WTC11 (cell line): ENCODE measurements at regions not wholly inside any gene's neighbourhood (a gene's known extent, or its start where the extent isn't known, plus 50 kb on each side); places are given as distances from the start of the nearest gene placed in this dataset.

Experiments used
- ARID4B ChIP-seq: sonication (generic); formaldehyde crosslinking; IDR thresholded peaks from 2 replicates; pipeline ENCODE4 v1.8.0; 2023; ENCODE audit warnings: missing genetic modification reagents, mild to moderate bottlenecking, borderline replicate concordance
- ATF2 ChIP-seq: sonication (generic); formaldehyde crosslinking; IDR thresholded peaks from 2 replicates; pipeline ENCODE4 v1.8.1; 2022; ENCODE audit warnings: low read depth, missing genetic modification reagents, borderline replicate concordance
- CTCF ChIP-seq: fragments of 200-600 bp; IDR thresholded peaks from 2 replicates; pipeline ENCODE4 v1.8.0; 2022; ENCODE audit warnings: antibody characterized with exemption
- NFYB ChIP-seq: sonication (generic); formaldehyde crosslinking; conservative IDR thresholded peaks from 2 replicates; pipeline ENCODE4 v1.8.0; 2022; ENCODE audit warnings: low read depth, missing genetic modification reagents
- PRDM15 ChIP-seq: sonication (generic); formaldehyde crosslinking; IDR thresholded peaks from 2 replicates; pipeline ENCODE4 v1.8.0; 2022; ENCODE audit warnings: missing genetic modification reagents
- TEAD1 ChIP-seq: sonication (generic); formaldehyde crosslinking; IDR thresholded peaks from 2 replicates; pipeline ENCODE4 v1.8.0; 2022; ENCODE audit warnings: mild to moderate bottlenecking, missing genetic modification reagents
- TEAD4 ChIP-seq: sonication (generic); formaldehyde crosslinking; IDR thresholded peaks from 2 replicates; pipeline ENCODE4 v1.8.0; 2022; ENCODE audit warnings: mild to moderate bottlenecking, missing genetic modification reagents

- no peak for TF ChIP-seq CTCF
- TF ChIP-seq PRDM15 (CRISPR knock-in tag) = no peak
- TF ChIP-seq TEAD4 (CRISPR knock-in tag) = no peak
- no peak for TF ChIP-seq NFYB (CRISPR knock-in tag)
- TF ChIP-seq ATF2 (CRISPR knock-in tag) = no peak
- no peak for TF ChIP-seq ARID4B (CRISPR knock-in tag)
- TF ChIP-seq TEAD1 (CRISPR knock-in tag) = no peak
Observed at GRCh38 chr13:80939581-80939980, 598.7 kb upstream of the SPRY2 start.
